ENCODE measurements at regions not wholly inside any gene's neighbourhood (a gene's known extent, or its start where the extent isn't known, plus 50 kb on each side); places are given as distances from the start of the nearest gene placed in this dataset.

DNA sequence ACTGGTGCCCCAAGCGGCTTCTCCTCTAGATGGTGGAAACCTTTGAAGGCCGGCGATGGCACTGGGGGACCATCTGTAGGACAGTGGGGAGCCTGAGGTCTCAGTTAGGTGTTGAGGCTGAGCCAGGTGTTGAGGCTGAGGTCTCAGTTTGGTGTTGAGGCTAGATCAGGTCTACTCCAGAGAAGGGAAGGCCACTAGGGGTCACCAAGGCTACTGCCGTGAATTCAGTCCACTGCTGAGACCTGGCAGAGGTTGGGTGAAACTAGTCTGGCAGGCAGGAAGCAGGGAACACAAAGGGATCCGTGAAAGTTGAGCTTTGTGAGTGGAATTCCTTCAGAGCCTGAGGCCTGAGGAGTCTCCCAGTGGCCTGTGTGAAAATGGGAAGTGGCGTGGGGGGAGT, 123.8 kb upstream of the FGF3 start:
- no peaks in the 10 kb centered on the region for H3K27me3 ChIP-seq (ENCODE audit: insufficient read depth, low read length)
- no peak for TF ChIP-seq EGR1 (IDR thresholded peaks at IDR 0.05; ENCODE audit: low read depth)
- TF ChIP-seq, protein P1, sequence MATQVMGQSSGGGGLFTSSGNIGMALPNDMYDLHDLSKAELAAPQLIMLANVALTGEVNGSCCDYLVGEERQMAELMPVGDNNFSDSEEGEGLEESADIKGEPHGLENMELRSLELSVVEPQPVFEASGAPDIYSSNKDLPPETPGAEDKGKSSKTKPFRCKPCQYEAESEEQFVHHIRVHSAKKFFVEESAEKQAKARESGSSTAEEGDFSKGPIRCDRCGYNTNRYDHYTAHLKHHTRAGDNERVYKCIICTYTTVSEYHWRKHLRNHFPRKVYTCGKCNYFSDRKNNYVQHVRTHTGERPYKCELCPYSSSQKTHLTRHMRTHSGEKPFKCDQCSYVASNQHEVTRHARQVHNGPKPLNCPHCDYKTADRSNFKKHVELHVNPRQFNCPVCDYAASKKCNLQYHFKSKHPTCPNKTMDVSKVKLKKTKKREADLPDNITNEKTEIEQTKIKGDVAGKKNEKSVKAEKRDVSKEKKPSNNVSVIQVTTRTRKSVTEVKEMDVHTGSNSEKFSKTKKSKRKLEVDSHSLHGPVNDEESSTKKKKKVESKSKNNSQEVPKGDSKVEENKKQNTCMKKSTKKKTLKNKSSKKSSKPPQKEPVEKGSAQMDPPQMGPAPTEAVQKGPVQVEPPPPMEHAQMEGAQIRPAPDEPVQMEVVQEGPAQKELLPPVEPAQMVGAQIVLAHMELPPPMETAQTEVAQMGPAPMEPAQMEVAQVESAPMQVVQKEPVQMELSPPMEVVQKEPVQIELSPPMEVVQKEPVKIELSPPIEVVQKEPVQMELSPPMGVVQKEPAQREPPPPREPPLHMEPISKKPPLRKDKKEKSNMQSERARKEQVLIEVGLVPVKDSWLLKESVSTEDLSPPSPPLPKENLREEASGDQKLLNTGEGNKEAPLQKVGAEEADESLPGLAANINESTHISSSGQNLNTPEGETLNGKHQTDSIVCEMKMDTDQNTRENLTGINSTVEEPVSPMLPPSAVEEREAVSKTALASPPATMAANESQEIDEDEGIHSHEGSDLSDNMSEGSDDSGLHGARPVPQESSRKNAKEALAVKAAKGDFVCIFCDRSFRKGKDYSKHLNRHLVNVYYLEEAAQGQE (IDR thresholded peaks at IDR 0.05; ENCODE audit: low read depth) = no peak
- TF ChIP-seq, protein P2, sequence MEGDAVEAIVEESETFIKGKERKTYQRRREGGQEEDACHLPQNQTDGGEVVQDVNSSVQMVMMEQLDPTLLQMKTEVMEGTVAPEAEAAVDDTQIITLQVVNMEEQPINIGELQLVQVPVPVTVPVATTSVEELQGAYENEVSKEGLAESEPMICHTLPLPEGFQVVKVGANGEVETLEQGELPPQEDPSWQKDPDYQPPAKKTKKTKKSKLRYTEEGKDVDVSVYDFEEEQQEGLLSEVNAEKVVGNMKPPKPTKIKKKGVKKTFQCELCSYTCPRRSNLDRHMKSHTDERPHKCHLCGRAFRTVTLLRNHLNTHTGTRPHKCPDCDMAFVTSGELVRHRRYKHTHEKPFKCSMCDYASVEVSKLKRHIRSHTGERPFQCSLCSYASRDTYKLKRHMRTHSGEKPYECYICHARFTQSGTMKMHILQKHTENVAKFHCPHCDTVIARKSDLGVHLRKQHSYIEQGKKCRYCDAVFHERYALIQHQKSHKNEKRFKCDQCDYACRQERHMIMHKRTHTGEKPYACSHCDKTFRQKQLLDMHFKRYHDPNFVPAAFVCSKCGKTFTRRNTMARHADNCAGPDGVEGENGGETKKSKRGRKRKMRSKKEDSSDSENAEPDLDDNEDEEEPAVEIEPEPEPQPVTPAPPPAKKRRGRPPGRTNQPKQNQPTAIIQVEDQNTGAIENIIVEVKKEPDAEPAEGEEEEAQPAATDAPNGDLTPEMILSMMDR (IDR thresholded peaks at IDR 0.05 in 2 of 3, conservative IDR thresholded peaks at IDR 0.05 in 1 of 3; ENCODE audit: borderline replicate concordance in 1 of 3, insufficient read depth in 1 of 3, low read depth in 2 of 3, low read length in 2 of 3) = peak in 2 of 3 experiments; percentile 49 to 53; a peak in 4 of 6 replicates
- TF ChIP-seq YY1 (IDR thresholded peaks at IDR 0.05; ENCODE audit: extremely low read depth, insufficient replicate concordance, low read depth, low read length) = no peak
- no peak for TF ChIP-seq EZH2 (IDR thresholded peaks at IDR 0.05)
- no peak for TF ChIP-seq SP1 (IDR thresholded peaks at IDR 0.05; ENCODE audit: low read depth)
- TF ChIP-seq SRF (IDR thresholded peaks at IDR 0.05; ENCODE audit: low read depth) = no peak
- ChIA-PET POLR2A (no interaction called here), CTCF (interaction anchor here (0.6 to 1.4 kb wide), 4 partner anchors 9 to 137 kb away, joined by 3 to 5 read pairs (median 4); no protein-coding TSS in a partner anchor), RAD21 (ENCODE audit: low non-redundant PET in 1 of 2, low total read pairs in 2 of 2, uncharacterized antibody in 2 of 2, unreplicated experiment in 2 of 2) (no interaction called here)
- peaks cover 23 to 43% of the 10 kb centered on the region in 2 experiments for H3K4me1 ChIP-seq (ENCODE audit: control insufficient read depth in 1 of 2, insufficient read depth in 2 of 2, low read length in 2 of 2)
- peak overlapping the region; percentile 25; the same call in 1 of the 2 replicates for H3K4me2 ChIP-seq (ENCODE audit: low read length)
- no peak overlapping the region for H3K4me3 ChIP-seq (replicated peaks in 1 of 2; ENCODE audit: low read depth in 1 of 2, low read length in 2 of 2)
- no peaks in the 10 kb centered on the region for H3K9me2 ChIP-seq (ENCODE audit: insufficient read depth)
- H3K9ac ChIP-seq (ENCODE audit: low read length) = peak overlapping the region; percentile 33
- peak; percentile 71 for ATAC-seq
- no peaks in the 10 kb centered on the region for H3K79me2 ChIP-seq (ENCODE audit: insufficient read depth, low read length)
- DNase-seq (ENCODE audit: low read depth, low spot score) = peak; percentile 31
- no peaks in the 10 kb centered on the region for H3K36me3 ChIP-seq (ENCODE audit: control insufficient read depth in 1 of 2, insufficient read depth in 2 of 2, low read length in 2 of 2)
- H3K9me3 ChIP-seq (ENCODE audit: control insufficient read depth in 1 of 2, insufficient read depth in 1 of 2, low read depth in 1 of 2, low read length in 2 of 2) = no peaks in the 10 kb centered on the region
- H2AFZ ChIP-seq (ENCODE audit: low read depth, low read length, poor library complexity, severe bottlenecking) = no peak overlapping the region
- H3K27ac ChIP-seq (ENCODE audit: low read depth, low read length) = no peak overlapping the region; the same call in 1 of the 2 replicates
- no TSS peak for BruUV-seq (replicated peaks)
- H4K20me1 ChIP-seq (ENCODE audit: insufficient read depth) = no peaks in the 10 kb centered on the region
- intact Hi-C loops (cut with micrococcal nuclease) = loop anchor here (1.0 kb wide), 1 partner anchor 248 kb away; no protein-coding TSS in a partner anchor

Measured in HCT116 (cell line).